ENCODE measurements at regions not wholly inside any gene's neighbourhood (a gene's known extent, or its start where the extent isn't known, plus 50 kb on each side); places are given as distances from the start of the nearest gene placed in this dataset.

DNA sequence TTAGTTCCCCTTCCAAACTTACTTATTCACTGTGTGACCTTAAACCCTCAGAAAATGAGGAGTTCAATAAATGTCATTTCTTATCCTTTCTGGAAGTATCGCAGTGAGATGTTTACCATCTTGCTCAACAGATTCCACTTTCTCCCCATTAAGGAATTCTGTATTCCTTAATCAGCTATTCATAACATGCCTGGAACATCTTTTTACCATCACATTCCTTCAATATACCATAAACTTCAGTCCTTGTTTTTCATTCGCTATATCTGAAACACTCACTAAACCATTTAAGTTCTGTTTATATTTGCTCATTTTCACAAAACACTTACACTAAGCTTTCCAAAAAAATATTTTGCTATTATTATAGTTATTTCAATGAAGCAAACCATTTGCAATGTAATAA lies 1158.6 kb downstream of the CDH12 start:
- H3K9me3 Mint-ChIP-seq = peaks cover 2 to 25% (median 9%) of the 10 kb centered on the region in 6 donors
- DNase-seq = no peak
- H3K27me3 Mint-ChIP-seq (ENCODE audit: low read depth in 3 of 3) = no peaks in the 10 kb centered on the region
- H3K4me1 Mint-ChIP-seq = no peaks in the 10 kb centered on the region
- no peak overlapping the region for H3K27ac Mint-ChIP-seq
- H3K36me3 Mint-ChIP-seq = peaks cover 0 to 2% (median 0%) of the 10 kb centered on the region in 3 donors
- no peak overlapping the region for H3K4me3 Mint-ChIP-seq

DNA sequence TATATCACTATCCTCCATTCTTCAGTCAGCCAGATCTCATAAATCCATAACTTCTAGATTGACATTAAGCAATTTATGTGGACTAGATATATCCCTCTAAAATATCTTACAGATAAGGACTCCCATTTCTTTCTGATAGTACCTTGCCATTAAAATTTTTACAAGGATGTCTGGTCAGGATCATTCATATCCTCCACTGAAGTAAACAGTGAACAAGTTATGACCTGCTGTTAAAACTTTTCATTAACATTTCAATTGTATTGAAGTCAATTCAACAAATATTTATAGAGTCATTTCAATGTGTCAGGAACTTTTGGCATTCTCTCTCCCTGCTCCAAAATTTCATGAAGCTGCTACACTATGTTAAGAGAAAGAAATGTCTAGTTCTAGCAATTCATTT lies 1159.6 kb downstream of the CDH12 start:
- H3K27ac Mint-ChIP-seq = no peak overlapping the region
- no peaks in the 10 kb centered on the region for H3K27me3 Mint-ChIP-seq (ENCODE audit: low read depth in 3 of 3)
- H3K9me3 Mint-ChIP-seq = peaks cover 4 to 23% (median 6%) of the 10 kb centered on the region in 6 donors
- no peak overlapping the region for H3K4me3 Mint-ChIP-seq
- DNase-seq = no peak
- H3K4me1 Mint-ChIP-seq = no peaks in the 10 kb centered on the region
- no peaks in the 10 kb centered on the region for H3K36me3 Mint-ChIP-seq

- H3K36me3 Mint-ChIP-seq = no peaks in the 10 kb centered on the region
- H3K9me3 Mint-ChIP-seq = peaks cover 0 to 27% (median 8%) of the 10 kb centered on the region in 6 donors
- no peak overlapping the region for H3K27ac Mint-ChIP-seq
- no peak for DNase-seq
- H3K4me3 Mint-ChIP-seq = no peak overlapping the region
- H3K4me1 Mint-ChIP-seq = no peaks in the 10 kb centered on the region
- no peaks in the 10 kb centered on the region for H3K27me3 Mint-ChIP-seq (ENCODE audit: low read depth in 3 of 3)
These were observed 1163.6 kb downstream of the CDH12 start for GRCh38 chr5:21689587-21689986.

DNA sequence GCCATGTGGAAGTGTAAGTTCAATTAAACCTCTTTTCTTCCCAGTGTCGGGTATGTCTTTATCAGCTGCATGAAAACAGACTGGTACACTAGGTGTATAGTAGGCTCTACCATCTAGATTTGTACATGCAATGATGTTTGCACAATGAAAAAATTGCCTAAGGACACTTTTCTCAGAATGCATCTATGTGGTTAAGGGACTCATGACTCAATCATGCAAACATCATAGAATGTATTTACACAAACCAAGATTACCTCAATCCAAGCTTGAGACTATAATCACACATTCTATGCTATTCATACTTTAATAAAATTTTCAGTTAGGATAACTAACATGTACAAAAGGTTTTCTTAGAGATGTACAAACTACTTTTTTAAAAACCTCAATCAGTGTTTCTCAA lies 1164.5 kb downstream of the CDH12 start:
- Mint-ChIP-seq H3K27me3 (ENCODE audit: low read depth in 3 of 3) (no peaks in the 10 kb centered on the region), H3K27ac (no peak overlapping the region), H3K36me3 (no peaks in the 10 kb centered on the region), H3K4me1 (no peaks in the 10 kb centered on the region), H3K9me3 (peaks cover 0 to 25% (median 10%) of the 10 kb centered on the region in 6 donors), H3K4me3 (no peak overlapping the region)
- DNase-seq = no peak

- no peak overlapping the region for H3K4me3 Mint-ChIP-seq
- H3K27ac Mint-ChIP-seq = no peak overlapping the region
- no peaks in the 10 kb centered on the region for H3K27me3 Mint-ChIP-seq (ENCODE audit: low read depth in 3 of 3)
- no peaks in the 10 kb centered on the region for H3K4me1 Mint-ChIP-seq
- no peak for DNase-seq
- peaks cover 0 to 22% (median 8%) of the 10 kb centered on the region in 6 donors for H3K9me3 Mint-ChIP-seq
- no peaks in the 10 kb centered on the region for H3K36me3 Mint-ChIP-seq
These were observed 1165.5 kb downstream of the CDH12 start for GRCh38 chr5:21687621-21688020.

DNA sequence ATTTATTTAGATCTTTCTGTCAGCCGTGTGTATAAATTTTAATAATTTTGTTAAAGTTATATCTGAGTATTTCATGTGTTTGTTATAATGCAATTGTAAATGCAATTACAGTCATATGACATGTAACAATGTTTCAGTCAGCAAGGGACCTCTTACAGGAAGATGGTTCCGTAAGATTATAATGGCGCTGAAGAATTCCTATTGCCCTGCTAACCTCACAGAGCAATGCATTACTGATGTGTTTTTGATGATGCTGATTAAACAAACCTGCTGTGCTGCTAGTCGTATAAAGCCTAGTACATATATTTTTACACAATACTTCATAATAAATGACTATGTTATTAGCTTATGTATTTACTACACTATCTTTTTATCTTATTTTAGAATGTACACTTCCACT lies 1166.4 kb downstream of the CDH12 start:
- no peak overlapping the region for H3K4me3 Mint-ChIP-seq
- H3K4me1 Mint-ChIP-seq = no peaks in the 10 kb centered on the region
- peaks cover 0 to 15% (median 8%) of the 10 kb centered on the region in 6 donors for H3K9me3 Mint-ChIP-seq
- H3K36me3 Mint-ChIP-seq = no peaks in the 10 kb centered on the region
- no peaks in the 10 kb centered on the region for H3K27me3 Mint-ChIP-seq (ENCODE audit: low read depth in 3 of 3)
- no peak for DNase-seq
- H3K27ac Mint-ChIP-seq = no peak overlapping the region

DNA sequence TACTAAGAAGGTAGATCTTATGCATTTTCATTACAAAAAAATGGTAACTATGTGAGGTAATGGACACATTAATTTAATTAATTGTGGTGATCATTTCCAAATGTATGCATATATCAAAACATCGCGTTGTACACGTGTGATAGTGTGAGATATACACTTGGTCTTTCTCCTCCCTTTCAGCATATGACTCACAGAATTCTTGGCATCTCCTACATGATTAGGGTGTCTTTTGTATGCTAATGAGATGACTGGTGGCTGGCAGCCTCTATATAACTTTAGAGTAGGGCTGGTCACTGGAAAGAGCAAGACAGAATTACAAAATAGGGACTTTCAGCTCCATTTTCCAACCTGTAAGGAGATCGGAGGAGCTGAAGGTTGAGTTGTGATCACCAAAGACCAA lies 1167.6 kb downstream of the CDH12 start:
- Mint-ChIP-seq H3K4me1 (no peaks in the 10 kb centered on the region), H3K9me3 (peaks cover under 1 to 17% (median 9%) of the 10 kb centered on the region in 6 donors), H3K27me3 (ENCODE audit: low read depth in 3 of 3) (no peaks in the 10 kb centered on the region), H3K4me3 (no peak overlapping the region), H3K36me3 (no peaks in the 10 kb centered on the region), H3K27ac (no peak overlapping the region)
- no peak for DNase-seq

- peaks cover 4 to 21% (median 9%) of the 10 kb centered on the region in 6 donors for H3K9me3 Mint-ChIP-seq
- H3K4me1 Mint-ChIP-seq = no peaks in the 10 kb centered on the region
- DNase-seq = no peak
- no peak overlapping the region for H3K4me3 Mint-ChIP-seq
- no peak overlapping the region for H3K27ac Mint-ChIP-seq
- no peaks in the 10 kb centered on the region for H3K27me3 Mint-ChIP-seq (ENCODE audit: low read depth in 3 of 3)
- H3K36me3 Mint-ChIP-seq = no peaks in the 10 kb centered on the region
These were observed 1168.2 kb downstream of the CDH12 start for GRCh38 chr5:21684992-21685391.

DNA sequence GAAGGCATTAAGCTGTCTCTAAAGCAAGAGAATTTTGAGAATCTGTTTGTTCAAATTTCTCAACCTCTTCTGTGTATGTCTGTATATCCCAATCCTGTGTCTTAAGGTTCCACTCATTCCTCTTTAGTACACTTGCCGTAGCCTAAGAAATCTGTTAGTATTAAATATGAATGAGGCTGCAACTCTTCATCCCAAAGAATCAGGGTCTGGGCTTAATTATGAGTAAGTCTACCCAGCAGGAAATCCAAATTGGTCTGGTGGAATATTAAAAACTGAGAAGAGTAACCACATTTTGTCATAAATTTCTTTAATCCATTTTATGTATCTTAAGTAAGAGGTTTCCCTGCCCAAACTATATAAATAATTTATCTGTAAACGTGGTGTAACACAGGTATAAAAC lies 1171.2 kb downstream of the CDH12 start:
- Mint-ChIP-seq H3K27ac (no peak overlapping the region), H3K4me1 (no peaks in the 10 kb centered on the region), H3K4me3 (no peak overlapping the region), H3K9me3 (peaks cover 3 to 46% (median 15%) of the 10 kb centered on the region in 6 donors), H3K27me3 (ENCODE audit: low read depth in 3 of 3) (peaks cover 0 to 2% (median 0%) of the 10 kb centered on the region in 3 donors), H3K36me3 (no peaks in the 10 kb centered on the region)
- DNase-seq = no peak

GRCh38 chr5:21680641-21681040 lies 1172.5 kb downstream of the CDH12 start:
- no peak for DNase-seq
- Mint-ChIP-seq H3K9me3 (peaks cover 3 to 46% (median 16%) of the 10 kb centered on the region in 6 donors), H3K27me3 (ENCODE audit: low read depth in 3 of 3) (peaks cover 0 to 2% (median 0%) of the 10 kb centered on the region in 3 donors), H3K36me3 (no peaks in the 10 kb centered on the region), H3K4me1 (no peaks in the 10 kb centered on the region), H3K27ac (no peak overlapping the region), H3K4me3 (no peak overlapping the region)

DNA sequence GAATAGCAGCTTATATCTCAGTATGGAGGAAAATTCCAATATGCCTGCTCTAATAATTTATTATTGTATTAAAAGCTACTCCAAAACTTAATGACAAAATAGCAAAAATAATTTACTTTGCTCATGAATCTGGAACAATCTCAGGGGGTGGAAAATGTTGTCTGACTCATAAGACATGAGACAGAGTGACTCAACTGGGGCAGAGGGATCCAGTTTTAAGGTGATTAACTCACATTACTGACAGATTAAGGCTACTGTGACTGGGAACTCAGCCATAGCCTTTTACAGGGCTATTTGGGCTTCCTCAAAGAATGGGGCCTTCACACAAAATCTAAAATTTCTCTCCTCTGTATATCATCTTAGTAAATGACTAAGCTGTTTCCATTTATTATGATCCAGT lies 1172.9 kb downstream of the CDH12 start:
- H3K9me3 Mint-ChIP-seq = peaks cover 2 to 41% (median 17%) of the 10 kb centered on the region in 6 donors
- no peak for DNase-seq
- no peaks in the 10 kb centered on the region for H3K4me1 Mint-ChIP-seq
- H3K27me3 Mint-ChIP-seq (ENCODE audit: low read depth in 3 of 3) = peaks cover 0 to 2% (median 0%) of the 10 kb centered on the region in 3 donors
- H3K4me3 Mint-ChIP-seq = no peak overlapping the region
- H3K27ac Mint-ChIP-seq = no peak overlapping the region
- no peaks in the 10 kb centered on the region for H3K36me3 Mint-ChIP-seq

DNA sequence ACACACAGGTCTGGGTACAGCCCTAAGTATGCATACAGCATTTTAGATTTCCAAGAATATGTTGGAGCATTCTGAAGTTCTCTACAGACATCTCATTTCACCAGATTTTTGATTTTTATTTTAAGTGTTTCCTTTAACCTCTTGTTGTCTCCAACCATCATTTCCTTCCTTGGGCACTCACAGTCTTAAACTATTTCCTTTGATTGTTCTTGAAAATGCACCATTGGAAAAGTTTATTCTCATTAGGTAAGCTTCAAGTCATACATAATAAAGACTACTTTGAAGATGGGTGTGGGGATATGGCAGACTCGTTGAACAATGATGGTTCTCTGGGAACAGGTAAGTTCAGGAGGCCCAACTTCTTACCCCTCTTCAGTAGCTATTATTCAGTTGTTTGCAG lies 1174.6 kb downstream of the CDH12 start:
- Mint-ChIP-seq H3K9me3 (peaks cover 3 to 31% (median 18%) of the 10 kb centered on the region in 6 donors), H3K27me3 (ENCODE audit: low read depth in 3 of 3) (peaks cover 0 to 2% (median 0%) of the 10 kb centered on the region in 3 donors), H3K4me3 (no peak overlapping the region), H3K36me3 (no peaks in the 10 kb centered on the region), H3K27ac (no peak overlapping the region), H3K4me1 (no peaks in the 10 kb centered on the region)
- no peak for DNase-seq

DNA sequence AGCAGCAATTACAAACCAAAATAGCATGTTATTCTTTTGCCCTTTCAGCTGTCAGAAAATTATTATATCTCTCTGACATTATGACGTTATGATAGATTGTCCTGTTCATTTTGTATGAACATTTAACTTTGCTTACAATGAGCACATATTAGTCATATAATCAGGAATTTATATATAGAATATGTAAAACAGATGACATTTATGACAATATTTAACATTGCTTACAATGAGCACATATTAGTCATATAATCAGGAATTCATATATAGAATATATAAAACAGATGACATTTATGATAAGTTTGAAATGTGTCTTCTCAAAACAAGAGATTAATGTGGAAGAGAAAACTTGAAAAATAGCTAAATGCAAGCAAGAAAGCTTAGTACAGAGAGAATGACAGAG lies 1180.2 kb downstream of the CDH12 start:
- Mint-ChIP-seq H3K9me3 (peaks cover 5 to 35% (median 14%) of the 10 kb centered on the region in 6 donors), H3K4me1 (no peaks in the 10 kb centered on the region), H3K36me3 (no peaks in the 10 kb centered on the region), H3K27ac (no peak overlapping the region), H3K27me3 (ENCODE audit: low read depth in 3 of 3) (peaks cover 0 to 2% (median 0%) of the 10 kb centered on the region in 3 donors), H3K4me3 (no peak overlapping the region)
- no peak for DNase-seq

- no peak overlapping the region for H3K27ac Mint-ChIP-seq
- peaks cover 6 to 34% (median 13%) of the 10 kb centered on the region in 6 donors for H3K9me3 Mint-ChIP-seq
- no peak overlapping the region for H3K4me3 Mint-ChIP-seq
- no peaks in the 10 kb centered on the region for H3K36me3 Mint-ChIP-seq
- DNase-seq = no peak
- peaks cover 0 to 2% (median 0%) of the 10 kb centered on the region in 3 donors for H3K27me3 Mint-ChIP-seq (ENCODE audit: low read depth in 3 of 3)
- no peaks in the 10 kb centered on the region for H3K4me1 Mint-ChIP-seq
These were observed 1180.8 kb downstream of the CDH12 start for GRCh38 chr5:21672360-21672759.

DNA sequence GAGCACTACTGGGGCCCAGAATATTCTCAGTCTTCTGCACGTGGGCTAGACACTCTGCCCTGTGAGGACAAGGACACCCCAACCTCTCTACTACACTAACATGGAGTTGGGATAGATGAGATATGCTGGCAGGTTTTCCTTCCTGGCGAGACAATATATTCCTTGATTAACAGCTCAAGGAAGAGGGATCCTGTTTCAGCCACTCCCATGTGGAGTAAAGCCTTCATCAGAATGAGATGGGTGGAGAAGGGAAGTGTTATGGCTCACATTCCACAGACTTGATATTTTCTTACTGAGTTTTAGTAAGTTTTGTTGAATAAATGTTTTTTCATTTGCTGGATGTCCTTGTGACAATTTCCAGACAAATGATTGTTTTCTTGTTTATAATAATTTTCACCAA lies 1187.6 kb downstream of the CDH12 start:
- no peak overlapping the region for H3K27ac Mint-ChIP-seq
- no peak for DNase-seq
- no peaks in the 10 kb centered on the region for H3K27me3 Mint-ChIP-seq (ENCODE audit: low read depth in 3 of 3)
- H3K4me1 Mint-ChIP-seq = no peaks in the 10 kb centered on the region
- peaks cover 7 to 54% (median 19%) of the 10 kb centered on the region in 6 donors for H3K9me3 Mint-ChIP-seq
- peaks cover 0 to 4% (median 0%) of the 10 kb centered on the region in 3 donors for H3K36me3 Mint-ChIP-seq
- no peak overlapping the region for H3K4me3 Mint-ChIP-seq
